ENCODE measurements at regions not wholly inside any gene's neighbourhood (a gene's known extent, or its start where the extent isn't known, plus 50 kb on each side); places are given as distances from the start of the nearest gene placed in this dataset.

- TF ChIP-seq CTCF (conservative IDR thresholded peaks at IDR 0.05; ENCODE audit: low read depth, low read length) (no peak), EZH2phosphoT487 (IDR thresholded peaks at IDR 0.05; ENCODE audit: borderline replicate concordance, low read length) (no peak), EZH2 (IDR thresholded peaks at IDR 0.05; ENCODE audit: low read length, unreplicated experiment) (no peak)
These were observed 54.9 kb upstream of the ZNF169 start for GRCh38 chr9:94204174-94204573.

Data from PC-3 (cell line).